Vagina (tissue), 2 donors: ENCODE measurements at regions not wholly inside any gene's neighbourhood (a gene's known extent, or its start where the extent isn't known, plus 50 kb on each side); places are given as distances from the start of the nearest gene placed in this dataset.

Experiments used
- DNase-seq, 2 donors: peaks; one replicate each; pipeline ENCODE4 v3.0.0-alpha.2; 2017; ENCODE audit errors: extremely low spot score in 2 of 2
- H3K27ac ChIP-seq: fragments of 200-600 bp; sonication (generic); one replicate; pipeline ENCODE4 v1.5.1; 2019
- H3K27me3 ChIP-seq: fragments of 200-600 bp; sonication (generic); one replicate; pipeline ENCODE4 v1.5.1; 2019
- H3K36me3 ChIP-seq, 2 donors: fragments of 200-600 bp; sonication (generic); one replicate each; pipeline ENCODE4 v1.5.1; 2017 to 2019
- H3K4me1 ChIP-seq: fragments of 200-600 bp; sonication (generic); one replicate; pipeline ENCODE4 v1.5.1; 2019
- H3K4me3 ChIP-seq, 2 donors: fragments of 200-600 bp; sonication (generic); 1 replicate in 1 of 2; 2 replicates in 1 of 2; pipeline ENCODE4 v1.5.1; 2016 to 2019
- H3K9me3 ChIP-seq: fragments of 200-600 bp; sonication (generic); one replicate; pipeline ENCODE4 v1.5.1; 2019
- POLR2A ChIP-seq, 2 donors: fragments of 450-650 bp; IDR thresholded peaks; one replicate each; pipeline ENCODE4 v1.6.1; 2017; ENCODE audit warnings: antibody characterized with exemption in 2 of 2, mild to moderate bottlenecking in 2 of 2, moderate library complexity in 2 of 2
- POLR2AphosphoS5 ChIP-seq, 2 donors: sonication (generic); formaldehyde crosslinking; IDR thresholded peaks; one replicate each; pipeline ENCODE4 v1.9.0; 2017; ENCODE audit warnings: antibody characterized with exemption in 2 of 2, mild to moderate bottlenecking in 2 of 2, low read depth in 1 of 2; ENCODE audit not compliant: insufficient read depth in 1 of 2
- intact Hi-C: fragments of 100-400 bp; cut with DNase I; formaldehyde crosslinking; loops from one replicate; pipeline ENCODE4 v1.15.1; 2023
- TF ChIP-seq, protein P1 (sequence below), 3 experiments: fragments of 450-650 bp in 2 of 3; fragments of 200-600 bp in 1 of 3; sonication (generic) in 1 of 3; IDR thresholded peaks; one replicate each; pipeline ENCODE4 v1.5.1; 2017 to 2019; ENCODE audit warnings: antibody characterized with exemption in 3 of 3, mild to moderate bottlenecking in 2 of 3, moderate library complexity in 2 of 3

DNA sequence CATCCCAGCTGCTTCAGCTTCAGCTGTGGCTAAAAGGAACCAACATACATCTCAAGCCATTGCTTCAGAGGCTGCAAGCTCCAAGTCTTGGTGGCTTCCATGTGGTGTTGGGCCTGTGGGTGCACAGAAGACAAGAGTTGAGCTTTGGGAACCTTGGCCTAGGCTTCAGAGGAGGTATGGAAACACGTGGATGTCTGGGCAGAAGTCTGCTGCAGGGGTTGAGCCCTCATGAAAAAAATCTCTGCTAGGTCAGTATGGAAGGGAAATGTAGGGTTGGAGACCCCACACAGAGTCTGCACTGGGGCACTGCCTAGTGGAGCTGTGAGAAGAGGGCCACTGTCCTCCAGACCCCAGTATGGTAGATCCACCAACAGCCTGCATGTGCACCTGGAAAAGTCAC, 279.3 kb downstream of the MZT1 start:
- Histone ChIP-seq H3K27ac (no peak overlapping the region), H3K9me3 (no peaks in the 10 kb centered on the region), H3K4me1 (no peaks in the 10 kb centered on the region), H3K36me3 (no peaks in the 10 kb centered on the region), H3K27me3 (no peaks in the 10 kb centered on the region), H3K4me3 (no peak overlapping the region)
- TF ChIP-seq POLR2A (IDR thresholded peaks at IDR 0.05): no peak
- no peak for TF ChIP-seq POLR2AphosphoS5 (IDR thresholded peaks at IDR 0.05; ENCODE audit: insufficient read depth in 1 of 2, low read depth in 1 of 2)
- intact Hi-C loops: no loop called here
- DNase-seq: no peak

DNA sequence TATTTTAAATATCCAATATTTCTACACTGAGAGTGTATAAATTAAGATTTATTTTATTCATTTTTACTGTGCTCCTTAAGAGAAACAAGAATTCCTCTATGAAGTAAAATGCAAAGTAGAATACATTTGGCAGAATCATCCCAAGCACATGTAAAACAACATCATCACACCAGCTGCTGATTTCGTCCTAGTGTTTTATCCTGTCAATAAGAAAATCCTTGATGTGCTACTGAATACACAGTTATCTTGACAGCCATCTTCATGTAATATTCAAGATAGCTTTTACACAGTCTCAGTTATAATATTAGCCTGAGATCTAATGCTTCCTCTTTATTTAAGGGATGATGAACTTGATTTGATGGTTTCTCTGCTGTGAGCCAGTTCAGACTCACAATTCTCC, 282.4 kb downstream of the MZT1 start:
- H3K9me3 ChIP-seq: no peaks in the 10 kb centered on the region
- no peaks in the 10 kb centered on the region for H3K36me3 ChIP-seq
- no peak overlapping the region for H3K4me3 ChIP-seq
- DNase-seq: no peak
- H3K4me1 ChIP-seq: no peaks in the 10 kb centered on the region
- TF ChIP-seq POLR2A (IDR thresholded peaks at IDR 0.05) (no peak), POLR2AphosphoS5 (IDR thresholded peaks at IDR 0.05; ENCODE audit: insufficient read depth in 1 of 2, low read depth in 1 of 2) (no peak)
- TF ChIP-seq, protein P1, sequence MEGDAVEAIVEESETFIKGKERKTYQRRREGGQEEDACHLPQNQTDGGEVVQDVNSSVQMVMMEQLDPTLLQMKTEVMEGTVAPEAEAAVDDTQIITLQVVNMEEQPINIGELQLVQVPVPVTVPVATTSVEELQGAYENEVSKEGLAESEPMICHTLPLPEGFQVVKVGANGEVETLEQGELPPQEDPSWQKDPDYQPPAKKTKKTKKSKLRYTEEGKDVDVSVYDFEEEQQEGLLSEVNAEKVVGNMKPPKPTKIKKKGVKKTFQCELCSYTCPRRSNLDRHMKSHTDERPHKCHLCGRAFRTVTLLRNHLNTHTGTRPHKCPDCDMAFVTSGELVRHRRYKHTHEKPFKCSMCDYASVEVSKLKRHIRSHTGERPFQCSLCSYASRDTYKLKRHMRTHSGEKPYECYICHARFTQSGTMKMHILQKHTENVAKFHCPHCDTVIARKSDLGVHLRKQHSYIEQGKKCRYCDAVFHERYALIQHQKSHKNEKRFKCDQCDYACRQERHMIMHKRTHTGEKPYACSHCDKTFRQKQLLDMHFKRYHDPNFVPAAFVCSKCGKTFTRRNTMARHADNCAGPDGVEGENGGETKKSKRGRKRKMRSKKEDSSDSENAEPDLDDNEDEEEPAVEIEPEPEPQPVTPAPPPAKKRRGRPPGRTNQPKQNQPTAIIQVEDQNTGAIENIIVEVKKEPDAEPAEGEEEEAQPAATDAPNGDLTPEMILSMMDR (IDR thresholded peaks at IDR 0.05): no peak
- no peaks in the 10 kb centered on the region for H3K27me3 ChIP-seq
- no peak overlapping the region for H3K27ac ChIP-seq
- intact Hi-C loops: no loop called here

DNA sequence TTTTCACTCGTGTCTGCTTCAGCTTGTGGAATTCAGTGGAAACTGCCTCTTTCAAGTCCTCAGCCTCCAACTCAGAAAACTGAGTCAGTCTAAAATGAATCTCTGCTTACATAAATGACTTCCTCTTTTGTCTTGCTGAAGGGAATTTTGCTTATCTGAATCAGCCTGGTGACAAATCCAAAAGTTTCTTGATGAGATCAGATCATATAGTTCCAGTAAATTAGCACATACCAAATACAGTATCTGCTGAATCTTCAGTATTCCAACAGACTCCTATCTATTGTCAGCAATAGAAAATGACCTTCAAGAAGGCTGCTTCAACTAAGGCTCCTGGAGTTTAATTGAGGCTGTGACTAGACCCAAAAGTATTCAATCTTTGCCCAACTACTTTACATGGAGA, 290.0 kb downstream of the MZT1 start:
- TF ChIP-seq POLR2AphosphoS5 (IDR thresholded peaks at IDR 0.05; ENCODE audit: insufficient read depth in 1 of 2, low read depth in 1 of 2) (no peak), POLR2A (IDR thresholded peaks at IDR 0.05) (no peak)
- TF ChIP-seq, protein P1 (IDR thresholded peaks at IDR 0.05): no peak
- Histone ChIP-seq H3K4me1 (no peaks in the 10 kb centered on the region), H3K27me3 (no peaks in the 10 kb centered on the region), H3K9me3 (no peaks in the 10 kb centered on the region), H3K36me3 (no peaks in the 10 kb centered on the region), H3K27ac (no peak overlapping the region), H3K4me3 (no peak overlapping the region)
- intact Hi-C loops: no loop called here
- no peak for DNase-seq

DNA sequence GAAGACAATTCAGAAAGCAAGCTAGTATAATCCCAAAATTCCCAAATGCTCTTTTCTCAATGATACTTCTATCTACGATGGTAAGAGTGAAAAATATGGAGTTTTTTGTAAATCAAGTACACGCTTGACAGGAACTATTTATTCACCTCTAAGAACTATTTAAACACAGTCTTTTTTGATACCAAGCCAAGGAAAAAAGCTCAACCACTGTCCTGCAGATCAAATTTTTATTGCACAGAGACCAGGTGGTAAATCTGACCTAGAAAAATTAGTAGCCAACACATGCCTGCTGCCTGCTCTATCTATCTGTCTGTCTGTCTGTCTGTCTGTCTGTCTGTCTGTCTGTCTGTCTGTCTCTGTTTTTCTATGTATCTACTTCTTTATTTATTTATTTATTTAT, 292.2 kb downstream of the MZT1 start:
- Histone ChIP-seq H3K36me3 (no peaks in the 10 kb centered on the region), H3K4me3 (no peak overlapping the region), H3K27me3 (no peaks in the 10 kb centered on the region), H3K4me1 (no peaks in the 10 kb centered on the region), H3K9me3 (no peaks in the 10 kb centered on the region), H3K27ac (no peak overlapping the region)
- intact Hi-C loops: no loop called here
- no peak for DNase-seq
- TF ChIP-seq, protein P1 (IDR thresholded peaks at IDR 0.05): no peak
- no peak for TF ChIP-seq POLR2A (IDR thresholded peaks at IDR 0.05)

DNA sequence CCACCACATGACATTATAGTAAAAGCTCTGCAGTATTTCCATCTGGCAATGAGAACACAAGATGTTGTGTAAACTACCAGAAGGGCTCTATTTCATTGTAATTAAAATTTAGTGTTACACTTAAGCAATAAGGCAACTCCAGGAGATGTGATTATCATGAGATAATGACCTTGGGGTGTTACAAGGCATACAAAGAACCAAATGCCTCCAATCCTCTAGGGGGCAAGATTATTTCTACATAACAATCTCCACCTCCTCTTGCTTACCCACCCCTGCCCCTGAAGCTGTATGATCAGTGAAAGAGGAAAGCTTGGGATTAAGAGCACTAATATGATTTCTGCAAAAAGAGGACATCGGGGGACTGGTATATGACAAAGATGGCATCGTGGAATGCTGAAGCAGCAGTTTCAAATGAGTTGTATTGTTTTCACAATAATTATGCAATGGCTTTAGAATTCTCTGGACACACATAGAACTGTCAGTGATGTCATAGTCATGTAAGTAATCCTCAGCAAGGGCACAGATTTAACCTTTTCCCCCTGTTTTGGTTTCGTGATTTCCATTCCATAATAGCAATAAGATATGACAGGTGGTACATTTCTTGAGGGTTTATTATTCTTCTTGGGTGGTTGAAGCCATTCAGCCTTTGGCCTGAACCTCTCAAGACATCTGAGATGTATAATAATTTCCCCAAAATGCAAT, 295.3 kb downstream of the MZT1 start:
- no peaks in the 10 kb centered on the region for H3K27me3 ChIP-seq
- TF ChIP-seq POLR2A (IDR thresholded peaks at IDR 0.05) (no peak), POLR2AphosphoS5 (IDR thresholded peaks at IDR 0.05; ENCODE audit: insufficient read depth in 1 of 2, low read depth in 1 of 2) (no peak)
- TF ChIP-seq, protein P1 (IDR thresholded peaks at IDR 0.05): no peak
- no peaks in the 10 kb centered on the region for H3K4me1 ChIP-seq
- no peak overlapping the region for H3K4me3 ChIP-seq
- H3K9me3 ChIP-seq: no peaks in the 10 kb centered on the region
- no peak for DNase-seq
- H3K27ac ChIP-seq: no peak overlapping the region
- H3K36me3 ChIP-seq: no peaks in the 10 kb centered on the region
- intact Hi-C loops: no loop called here
